Osteocyte (in vitro differentiated cells): ENCODE measurements at regions not wholly inside any gene's neighbourhood (a gene's known extent, or its start where the extent isn't known, plus 50 kb on each side); places are given as distances from the start of the nearest gene placed in this dataset.

ENCODE experiments used
- DNase-seq: peaks from one replicate; pipeline ENCODE4 v3.0.0; 2021; ENCODE audit warnings: mixed read lengths; ENCODE audit not compliant: unreplicated experiment; ENCODE audit errors: extremely low spot score
- H3K27ac Mint-ChIP-seq: one replicate; pipeline ENCODE4 v1.8.0; 2021; ENCODE audit warnings: mild to moderate bottlenecking, mixed read lengths; ENCODE audit not compliant: unreplicated experiment
- H3K27me3 Mint-ChIP-seq: one replicate; pipeline ENCODE4 v1.8.0; 2021; ENCODE audit warnings: mixed read lengths; ENCODE audit not compliant: unreplicated experiment
- H3K36me3 Mint-ChIP-seq: one replicate; pipeline ENCODE4 v1.8.0; 2021; ENCODE audit warnings: mixed read lengths; ENCODE audit not compliant: unreplicated experiment
- H3K4me1 Mint-ChIP-seq: one replicate; pipeline ENCODE4 v1.8.0; 2021; ENCODE audit warnings: mixed read lengths; ENCODE audit not compliant: unreplicated experiment
- H3K4me3 Mint-ChIP-seq: one replicate; pipeline ENCODE4 v1.8.0; 2021; ENCODE audit warnings: mild to moderate bottlenecking, moderate library complexity, mixed read lengths; ENCODE audit not compliant: unreplicated experiment
- H3K9me3 Mint-ChIP-seq: one replicate; pipeline ENCODE4 v1.8.0; 2021; ENCODE audit warnings: mixed read lengths; ENCODE audit not compliant: unreplicated experiment
- CTCF ChIP-seq: fragments of 200-600 bp; sonication (generic); IDR thresholded peaks from 2 replicates; pipeline ENCODE4 v1.5.0; 2021; ENCODE audit warnings: antibody characterized with exemption, mild to moderate bottlenecking, moderate library complexity

GRCh38 chr13:109976206-109976997, 190.0 kb upstream of the IRS2 start:
- H3K27me3 Mint-ChIP-seq, result no peaks in the 10 kb centered on the region
- DNase-seq, result no peak
- H3K36me3 Mint-ChIP-seq, result no peaks in the 10 kb centered on the region
- no peak overlapping the region for H3K4me3 Mint-ChIP-seq
- H3K27ac Mint-ChIP-seq, result no peak overlapping the region
- no peaks in the 10 kb centered on the region for H3K4me1 Mint-ChIP-seq
- no peak for TF ChIP-seq CTCF
- no peaks in the 10 kb centered on the region for H3K9me3 Mint-ChIP-seq

GRCh38 chr13:109974354-109974753, 188.0 kb upstream of the IRS2 start:
- Mint-ChIP-seq H3K4me1 (no peaks in the 10 kb centered on the region), H3K36me3 (peaks cover 4% of the 10 kb centered on the region), H3K27ac (no peak overlapping the region), H3K27me3 (no peaks in the 10 kb centered on the region), H3K9me3 (peaks cover 12% of the 10 kb centered on the region), H3K4me3 (no peak overlapping the region)
- no peak for TF ChIP-seq CTCF
- no peak for DNase-seq

- no peak overlapping the region for H3K27ac Mint-ChIP-seq
- no peak for DNase-seq
- TF ChIP-seq CTCF, result no peak
- H3K4me3 Mint-ChIP-seq, result no peak overlapping the region
- H3K27me3 Mint-ChIP-seq, result no peaks in the 10 kb centered on the region
- H3K4me1 Mint-ChIP-seq, result no peaks in the 10 kb centered on the region
- H3K9me3 Mint-ChIP-seq, result peaks cover 12% of the 10 kb centered on the region
- H3K36me3 Mint-ChIP-seq, result peaks cover 4% of the 10 kb centered on the region
These were observed 186.9 kb upstream of the IRS2 start for GRCh38 chr13:109973279-109973678.

DNA sequence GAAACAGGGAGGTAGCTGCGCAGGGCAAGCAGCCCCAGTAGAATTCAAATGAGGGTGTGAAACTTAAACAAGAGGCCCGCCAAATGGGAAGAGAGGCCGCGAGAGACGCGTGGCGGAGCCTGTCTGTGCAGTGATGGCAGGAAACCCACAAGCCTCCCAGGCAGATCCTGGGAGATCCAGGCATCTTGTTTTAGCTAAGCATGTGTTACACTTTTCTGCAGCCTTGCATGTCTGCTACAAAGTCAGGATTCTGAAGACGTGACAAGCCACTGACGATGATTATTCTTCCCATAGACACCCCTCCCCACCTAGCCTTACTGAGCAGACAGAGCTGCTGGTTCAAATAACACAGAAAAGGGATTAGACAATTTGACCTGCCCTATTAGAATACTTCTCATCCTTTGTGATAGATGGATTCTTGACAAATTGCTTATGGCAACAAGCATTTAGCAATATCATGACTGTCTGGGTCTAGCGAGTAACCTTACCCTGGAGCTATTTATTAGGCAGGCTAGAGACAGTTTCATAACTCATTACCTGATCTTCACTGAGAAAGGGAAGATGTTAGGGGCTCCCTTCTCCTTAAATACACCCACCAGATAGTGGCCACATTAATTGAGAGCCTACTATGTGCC, 185.2 kb upstream of the IRS2 start:
- Mint-ChIP-seq H3K27ac (no peak overlapping the region), H3K36me3 (peaks cover 4% of the 10 kb centered on the region), H3K9me3 (peaks cover 12% of the 10 kb centered on the region), H3K4me3 (no peak overlapping the region), H3K4me1 (no peaks in the 10 kb centered on the region), H3K27me3 (no peaks in the 10 kb centered on the region)
- DNase-seq, result no peak
- TF ChIP-seq CTCF, result no peak

DNA sequence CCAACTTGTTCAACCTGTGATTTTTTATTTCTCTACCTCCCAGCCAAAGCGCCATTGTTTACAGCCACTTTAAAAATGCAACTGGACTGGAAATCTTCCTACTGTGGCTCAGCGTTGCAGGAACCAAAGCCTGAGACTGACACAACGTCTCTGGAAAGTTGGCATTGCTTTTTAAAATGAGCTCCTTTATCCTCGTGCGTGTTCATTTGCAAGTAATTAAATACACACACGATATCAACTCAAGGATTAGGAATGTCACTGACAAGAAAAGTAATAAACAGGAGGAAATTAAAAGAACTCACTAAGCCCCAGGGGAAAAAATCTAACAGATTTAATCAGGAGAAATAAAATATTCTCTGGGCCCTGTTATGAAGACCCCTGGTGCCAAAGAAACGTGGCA, 184.6 kb upstream of the IRS2 start:
- Mint-ChIP-seq H3K9me3 (peaks cover 12% of the 10 kb centered on the region), H3K27me3 (no peaks in the 10 kb centered on the region), H3K4me3 (no peak overlapping the region), H3K36me3 (peaks cover 4% of the 10 kb centered on the region), H3K4me1 (no peaks in the 10 kb centered on the region), H3K27ac (no peak overlapping the region)
- no peak for DNase-seq
- TF ChIP-seq CTCF, result no peak
